ENCODE measurements at regions not wholly inside any gene's neighbourhood (a gene's known extent, or its start where the extent isn't known, plus 50 kb on each side); places are given as distances from the start of the nearest gene placed in this dataset.

GRCh38 chr15:96678386-96678785 is 347.9 kb downstream of the NR2F2 start:
- TF ChIP-seq, protein P1, sequence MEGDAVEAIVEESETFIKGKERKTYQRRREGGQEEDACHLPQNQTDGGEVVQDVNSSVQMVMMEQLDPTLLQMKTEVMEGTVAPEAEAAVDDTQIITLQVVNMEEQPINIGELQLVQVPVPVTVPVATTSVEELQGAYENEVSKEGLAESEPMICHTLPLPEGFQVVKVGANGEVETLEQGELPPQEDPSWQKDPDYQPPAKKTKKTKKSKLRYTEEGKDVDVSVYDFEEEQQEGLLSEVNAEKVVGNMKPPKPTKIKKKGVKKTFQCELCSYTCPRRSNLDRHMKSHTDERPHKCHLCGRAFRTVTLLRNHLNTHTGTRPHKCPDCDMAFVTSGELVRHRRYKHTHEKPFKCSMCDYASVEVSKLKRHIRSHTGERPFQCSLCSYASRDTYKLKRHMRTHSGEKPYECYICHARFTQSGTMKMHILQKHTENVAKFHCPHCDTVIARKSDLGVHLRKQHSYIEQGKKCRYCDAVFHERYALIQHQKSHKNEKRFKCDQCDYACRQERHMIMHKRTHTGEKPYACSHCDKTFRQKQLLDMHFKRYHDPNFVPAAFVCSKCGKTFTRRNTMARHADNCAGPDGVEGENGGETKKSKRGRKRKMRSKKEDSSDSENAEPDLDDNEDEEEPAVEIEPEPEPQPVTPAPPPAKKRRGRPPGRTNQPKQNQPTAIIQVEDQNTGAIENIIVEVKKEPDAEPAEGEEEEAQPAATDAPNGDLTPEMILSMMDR (IDR thresholded peaks at IDR 0.05; ENCODE audit: extremely low read depth in 1 of 2, insufficient read depth in 1 of 2, low read depth in 1 of 2, low read length in 2 of 2), result no peak
- TF ChIP-seq EZH2 (IDR thresholded peaks at IDR 0.05; ENCODE audit: borderline replicate concordance, low read depth, low read length, severe bottlenecking), result no peak
- no peak for TF ChIP-seq POLR2A (IDR thresholded peaks at IDR 0.05; ENCODE audit: low read depth, low read length)
- TF ChIP-seq MAX (IDR thresholded peaks at IDR 0.05; ENCODE audit: insufficient read depth, insufficient read length), result no peak
- no peak for TF ChIP-seq POLR2AphosphoS5 (IDR thresholded peaks at IDR 0.05; ENCODE audit: insufficient read depth, low read depth, low read length)
- no peak for TF ChIP-seq MYC (IDR thresholded peaks at IDR 0.05; ENCODE audit: low read depth, low read length)

Data from endothelial cell of umbilical vein (primary cell).